22Rv1 (cell line): ENCODE measurements at regions not wholly inside any gene's neighbourhood (a gene's known extent, or its start where the extent isn't known, plus 50 kb on each side); places are given as distances from the start of the nearest gene placed in this dataset.

Source experiments
- H3K27ac ChIP-seq: fragments of 450-650 bp; 2 replicates; pipeline ENCODE4 v1.5.1; 2017
- ZFX ChIP-seq: fragments of 450-650 bp; IDR thresholded peaks from 2 replicates; pipeline ENCODE4 v1.6.1; 2017; ENCODE audit warnings: antibody characterized with exemption, borderline replicate concordance
- TF ChIP-seq, protein P1 (sequence below): fragments of 450-650 bp; IDR thresholded peaks from 2 replicates; pipeline ENCODE4 v1.5.1; 2017; ENCODE audit warnings: mild to moderate bottlenecking

DNA sequence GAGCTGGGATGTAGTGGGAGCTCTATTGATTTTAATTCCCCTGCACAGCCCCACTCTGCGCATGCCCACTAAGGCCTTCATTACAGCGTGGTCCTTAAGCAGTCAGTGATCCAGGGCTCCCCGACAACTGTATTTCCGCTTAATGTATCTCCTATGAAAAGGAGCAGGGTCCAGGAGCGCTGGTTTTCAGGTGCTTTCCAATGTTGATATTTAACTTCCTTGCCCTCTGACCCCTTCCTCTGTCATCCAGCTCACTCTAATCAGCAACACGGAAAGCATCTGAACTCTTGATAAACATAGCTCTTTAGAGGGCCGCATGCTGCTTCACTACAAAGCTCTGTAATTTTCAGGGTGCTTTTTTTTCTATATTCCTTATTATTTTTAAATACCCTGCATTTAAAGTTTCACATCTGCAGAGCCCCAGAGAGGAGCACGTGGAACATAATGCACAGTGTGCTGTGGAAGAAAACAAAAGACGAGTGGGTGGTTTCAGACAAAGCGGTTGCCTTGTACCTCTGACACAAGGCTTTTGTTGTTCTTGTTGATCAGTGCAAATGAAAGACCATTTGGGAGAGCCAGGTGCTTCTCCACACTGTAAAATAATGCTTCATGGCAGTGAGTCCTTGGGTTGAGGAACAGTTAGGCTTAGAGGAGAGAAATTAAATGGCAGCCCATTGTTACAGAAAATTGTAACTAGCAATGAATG lies 465.9 kb upstream of the CELF2 start:
- no peak for TF ChIP-seq ZFX
- TF ChIP-seq, protein P1, sequence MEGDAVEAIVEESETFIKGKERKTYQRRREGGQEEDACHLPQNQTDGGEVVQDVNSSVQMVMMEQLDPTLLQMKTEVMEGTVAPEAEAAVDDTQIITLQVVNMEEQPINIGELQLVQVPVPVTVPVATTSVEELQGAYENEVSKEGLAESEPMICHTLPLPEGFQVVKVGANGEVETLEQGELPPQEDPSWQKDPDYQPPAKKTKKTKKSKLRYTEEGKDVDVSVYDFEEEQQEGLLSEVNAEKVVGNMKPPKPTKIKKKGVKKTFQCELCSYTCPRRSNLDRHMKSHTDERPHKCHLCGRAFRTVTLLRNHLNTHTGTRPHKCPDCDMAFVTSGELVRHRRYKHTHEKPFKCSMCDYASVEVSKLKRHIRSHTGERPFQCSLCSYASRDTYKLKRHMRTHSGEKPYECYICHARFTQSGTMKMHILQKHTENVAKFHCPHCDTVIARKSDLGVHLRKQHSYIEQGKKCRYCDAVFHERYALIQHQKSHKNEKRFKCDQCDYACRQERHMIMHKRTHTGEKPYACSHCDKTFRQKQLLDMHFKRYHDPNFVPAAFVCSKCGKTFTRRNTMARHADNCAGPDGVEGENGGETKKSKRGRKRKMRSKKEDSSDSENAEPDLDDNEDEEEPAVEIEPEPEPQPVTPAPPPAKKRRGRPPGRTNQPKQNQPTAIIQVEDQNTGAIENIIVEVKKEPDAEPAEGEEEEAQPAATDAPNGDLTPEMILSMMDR, result no peak
- H3K27ac ChIP-seq, result no peak overlapping the region

DNA sequence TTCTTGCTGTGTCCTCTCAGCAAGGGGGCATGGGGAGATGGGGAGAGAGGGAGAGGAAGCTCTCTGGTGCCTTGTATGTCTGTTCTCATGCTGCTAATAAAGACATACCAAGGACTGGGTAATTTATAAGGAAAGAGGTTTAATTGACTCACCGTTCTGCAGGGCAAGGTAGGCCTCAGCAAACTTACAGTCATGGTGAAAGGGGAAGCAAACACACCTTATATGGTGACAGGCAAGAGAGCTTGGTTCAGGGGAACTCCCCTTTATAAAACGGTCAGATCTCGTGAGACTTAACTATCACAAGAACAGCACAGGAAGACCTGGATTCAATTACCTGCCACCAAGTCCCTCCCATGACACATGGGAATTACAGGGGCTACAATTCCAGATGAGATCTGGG lies 464.7 kb upstream of the CELF2 start:
- no peak for TF ChIP-seq ZFX
- TF ChIP-seq, protein P1, result no peak
- no peak overlapping the region for H3K27ac ChIP-seq

DNA sequence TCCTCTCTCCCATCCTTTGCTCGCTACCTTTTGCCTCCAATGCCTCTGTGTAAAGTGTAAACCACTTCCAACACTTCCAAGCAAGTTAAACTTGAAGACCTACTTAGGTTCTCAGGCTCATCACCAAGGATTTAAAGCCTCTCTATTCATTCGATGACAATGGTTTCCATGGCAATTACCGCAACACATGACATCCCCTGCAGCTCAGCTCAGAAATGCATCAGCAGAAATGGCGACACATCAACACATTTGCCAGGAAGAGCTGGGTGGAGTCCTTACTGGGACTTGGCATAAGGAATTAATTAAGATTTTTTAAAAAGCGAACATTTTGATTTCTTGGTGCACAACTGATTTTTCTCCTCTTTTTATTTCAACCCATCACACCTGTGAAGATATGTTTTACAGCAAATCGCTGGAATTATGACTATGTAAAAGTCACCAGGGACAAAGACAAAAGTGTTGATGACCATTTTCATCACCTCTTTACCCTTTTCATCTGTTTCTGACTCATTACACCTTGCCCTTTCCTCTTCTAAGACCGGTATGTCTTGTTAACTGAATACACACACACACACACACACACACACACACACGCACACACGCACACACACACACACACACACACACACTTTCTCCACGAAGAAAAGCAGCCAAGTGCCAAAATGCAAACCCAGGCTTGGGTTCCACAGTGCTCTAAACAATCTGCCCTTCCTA lies 453.4 kb upstream of the CELF2 start:
- TF ChIP-seq, protein P1, result no peak
- no peak for TF ChIP-seq ZFX
- H3K27ac ChIP-seq, result no peak overlapping the region

DNA sequence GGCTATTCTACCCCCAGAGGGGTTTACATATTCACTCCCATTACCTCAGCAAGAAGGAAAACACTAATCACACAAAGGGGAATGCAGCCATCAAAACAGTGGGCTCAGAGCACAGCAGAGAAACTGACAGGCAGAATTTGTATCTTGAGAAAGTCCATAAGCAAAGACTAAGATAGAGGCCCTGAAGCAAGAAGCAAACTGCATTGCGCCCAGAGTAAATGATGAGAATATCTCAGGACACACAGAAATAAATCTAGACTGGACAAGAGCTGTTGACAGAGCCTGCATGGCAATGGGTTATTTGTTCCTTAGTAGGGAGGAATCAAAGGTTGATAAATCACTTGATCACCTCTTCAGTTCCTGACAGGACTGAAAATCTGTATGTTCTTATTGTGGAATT lies 440.7 kb upstream of the CELF2 start:
- no peak for TF ChIP-seq ZFX
- TF ChIP-seq, protein P1, result no peak

DNA sequence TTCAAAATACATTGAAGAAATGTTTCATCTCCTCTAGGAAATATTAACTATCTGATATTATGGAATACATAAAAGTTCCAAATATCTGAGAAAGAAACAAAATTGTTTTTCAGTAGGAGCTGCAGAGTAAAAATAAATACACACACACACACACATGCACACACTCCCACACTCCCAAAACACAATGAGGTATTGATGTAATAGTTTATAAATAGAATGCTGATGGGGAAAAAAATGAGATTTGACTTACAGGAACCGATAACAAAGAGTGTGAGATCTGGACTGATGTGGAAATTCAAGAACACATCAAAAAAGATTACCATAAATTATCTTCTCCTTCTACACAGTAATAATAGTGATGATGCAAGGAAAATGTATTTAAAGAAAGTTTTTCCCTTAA lies 438.0 kb upstream of the CELF2 start:
- H3K27ac ChIP-seq, result no peak overlapping the region
- no peak for TF ChIP-seq ZFX
- TF ChIP-seq, protein P1, result no peak

More for the DNA sequence above, 440.7 kb upstream of the CELF2 start:
- H3K27ac ChIP-seq, result no peak overlapping the region

DNA sequence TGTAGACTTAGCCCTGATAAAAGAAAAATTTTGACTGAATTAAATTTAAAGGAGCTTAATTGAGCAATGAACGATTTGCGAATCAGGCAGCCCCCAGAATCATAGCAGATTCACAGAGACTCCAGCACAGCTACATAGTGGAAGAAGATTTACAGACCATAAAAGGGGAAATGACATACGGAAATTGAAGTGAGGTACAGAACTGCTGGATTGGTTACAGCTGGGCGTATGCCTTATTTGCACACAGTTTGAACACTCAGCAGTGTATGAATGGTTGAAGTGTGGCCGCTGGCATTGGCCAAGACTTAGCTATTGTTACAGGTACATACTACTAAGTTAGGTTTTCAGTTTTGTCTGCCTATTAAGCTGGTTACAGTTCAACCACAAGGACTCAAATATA lies 433.5 kb upstream of the CELF2 start:
- TF ChIP-seq, protein P1, result no peak
- no peak for TF ChIP-seq ZFX
- no peak overlapping the region for H3K27ac ChIP-seq

DNA sequence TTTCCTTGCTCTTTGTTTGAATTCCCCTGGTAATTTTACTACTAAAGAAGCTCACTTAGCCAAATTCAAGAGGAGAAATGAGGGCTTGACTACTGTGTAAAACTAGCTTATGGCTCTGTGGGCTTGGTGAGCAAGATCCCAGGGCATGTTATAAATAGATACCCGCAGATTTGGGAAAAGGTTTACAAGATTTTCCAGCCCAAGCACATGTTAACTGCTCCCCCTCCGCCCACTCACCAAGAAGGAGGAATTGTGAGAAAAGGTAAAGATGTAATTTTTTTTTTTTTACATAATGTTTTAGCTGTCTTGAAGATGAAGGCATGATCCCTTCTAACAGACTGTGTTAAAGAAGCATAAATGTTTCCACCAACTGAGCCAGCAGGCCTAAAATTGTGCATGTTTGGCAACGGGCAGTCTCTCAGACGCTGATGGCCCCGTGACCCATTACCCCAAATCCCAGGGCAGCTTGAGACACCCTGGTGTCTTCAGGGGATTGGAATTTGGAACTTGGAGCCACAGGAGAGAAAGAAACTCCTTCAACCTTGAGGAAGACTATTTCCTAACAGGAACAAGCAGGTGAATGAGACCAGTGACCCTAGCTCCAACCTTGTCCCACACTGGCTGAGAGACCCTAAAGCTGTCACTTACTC lies 429.8 kb upstream of the CELF2 start:
- TF ChIP-seq ZFX, result no peak
- TF ChIP-seq, protein P1, result no peak
- H3K27ac ChIP-seq, result no peak overlapping the region
